RPMI8226 (cell line): ENCODE measurements at regions not wholly inside any gene's neighbourhood (a gene's known extent, or its start where the extent isn't known, plus 50 kb on each side); places are given as distances from the start of the nearest gene placed in this dataset.
"Not testable (repeated sequence)": the region's sequence is repeated elsewhere in the genome, so short reads cannot be mapped to it uniquely, and the experiment has no call there.

Experiments used
- DNase-seq: peaks from one replicate; pipeline ENCODE4 v3.0.0-alpha.2; 2015

- no peak for DNase-seq
Observed at GRCh38 chr3:106945435-106945834, 431.8 kb upstream of the CCDC54 start.

GRCh38 chr3:106946866-106947265, 430.4 kb upstream of the CCDC54 start:
- no peak for DNase-seq

- DNase-seq: no peak
Observed at GRCh38 chr3:106957029-106957428, 420.2 kb upstream of the CCDC54 start.

DNA sequence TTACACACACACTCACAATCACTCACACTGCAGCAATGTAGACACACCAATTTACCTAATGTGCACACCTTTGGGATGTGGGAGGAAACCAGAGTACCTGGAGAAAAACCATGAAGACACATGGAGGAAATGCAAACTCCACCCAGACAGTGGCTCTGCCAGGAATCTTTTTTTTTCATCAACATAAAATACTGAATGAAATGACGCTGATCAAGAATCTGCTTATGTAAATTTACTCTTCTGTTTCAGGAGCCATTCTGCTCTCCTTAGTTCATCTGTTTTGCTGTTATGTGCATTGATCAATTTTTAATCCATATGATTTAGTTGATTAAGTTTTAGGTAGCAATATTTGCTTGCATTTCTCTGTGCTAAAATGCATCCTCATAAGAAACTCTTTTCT, 414.2 kb upstream of the CCDC54 start:
- DNase-seq: no peak

DNA sequence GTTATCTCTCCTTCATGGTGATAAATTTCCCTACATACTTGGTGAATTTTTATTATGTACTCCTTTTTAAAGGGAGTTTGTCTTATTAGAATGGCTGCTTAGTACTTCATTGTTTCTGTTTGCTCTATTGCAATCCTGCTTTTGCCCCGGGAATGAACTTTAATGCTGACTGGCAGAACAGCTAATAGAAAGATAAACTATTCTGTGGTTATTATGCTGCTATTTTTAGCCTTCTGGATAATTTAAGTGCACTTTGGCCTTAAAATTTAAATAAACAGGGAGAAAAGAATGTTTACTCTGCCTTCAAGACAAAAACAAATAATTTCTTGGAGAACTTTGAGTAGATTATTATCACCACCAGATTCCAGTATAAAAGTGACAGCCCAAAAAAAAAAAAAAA, 413.8 kb upstream of the CCDC54 start:
- DNase-seq: peak; percentile 32

DNA sequence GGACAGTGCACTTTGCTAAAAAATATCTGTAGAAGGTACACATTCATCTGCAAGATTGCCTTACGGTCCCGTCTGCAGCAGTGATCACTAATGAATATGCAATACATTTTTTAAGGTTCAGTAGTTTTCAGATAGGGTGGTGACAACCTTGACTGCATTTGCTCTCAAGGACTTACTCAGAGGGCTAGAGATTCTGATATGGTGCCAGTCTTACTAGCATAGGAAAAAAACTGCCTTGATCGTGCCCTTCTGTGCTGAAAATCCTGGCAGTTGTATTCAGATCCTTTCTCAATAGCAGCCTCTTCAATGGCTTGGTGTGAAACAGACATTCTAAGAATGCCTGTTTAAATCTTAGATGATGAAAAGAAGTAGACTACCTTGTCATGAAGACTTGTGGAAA, 411.9 kb upstream of the CCDC54 start:
- no peak for DNase-seq

GRCh38 chr3:106969596-106969995, 407.6 kb upstream of the CCDC54 start:
- DNase-seq: no peak

DNA sequence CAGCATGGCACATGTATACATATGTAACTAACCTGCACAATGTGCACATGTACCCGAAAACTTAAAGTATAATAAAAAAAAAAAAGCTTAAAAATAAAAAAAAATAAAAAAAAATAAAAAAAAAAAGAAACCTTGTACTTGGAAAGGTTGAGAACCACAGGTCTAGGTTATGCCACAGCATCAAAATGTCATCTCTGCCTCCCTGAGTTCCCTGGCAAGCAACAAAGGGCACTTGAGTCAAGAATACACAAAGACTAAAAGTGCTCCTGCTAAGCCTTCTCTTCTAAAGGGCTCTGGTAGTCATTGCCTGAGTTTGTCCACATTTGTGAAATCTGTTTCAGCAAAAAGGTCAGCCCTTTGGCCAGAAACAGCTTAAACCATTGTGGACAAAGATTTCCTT, 395.8 kb upstream of the CCDC54 start:
- no peak for DNase-seq

DNA sequence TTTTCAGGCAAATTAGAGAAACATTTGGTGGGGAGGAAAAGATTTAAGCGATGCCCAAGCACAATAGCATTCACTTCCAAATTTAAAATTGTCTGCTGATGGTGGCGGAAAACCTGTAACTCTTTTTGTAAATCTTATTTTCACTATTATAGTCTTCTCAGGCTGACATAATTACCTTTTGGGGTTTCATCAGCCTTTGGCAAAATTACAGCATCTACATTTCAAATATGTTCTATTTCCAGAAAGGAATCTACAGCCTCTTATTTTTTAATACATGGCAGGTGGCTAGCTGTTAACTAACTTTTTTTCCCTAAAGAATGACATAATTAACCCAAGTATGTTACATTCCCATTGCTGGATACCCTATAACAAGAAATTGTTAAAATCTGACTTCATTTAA, 391.5 kb upstream of the CCDC54 start:
- no peak for DNase-seq

DNA sequence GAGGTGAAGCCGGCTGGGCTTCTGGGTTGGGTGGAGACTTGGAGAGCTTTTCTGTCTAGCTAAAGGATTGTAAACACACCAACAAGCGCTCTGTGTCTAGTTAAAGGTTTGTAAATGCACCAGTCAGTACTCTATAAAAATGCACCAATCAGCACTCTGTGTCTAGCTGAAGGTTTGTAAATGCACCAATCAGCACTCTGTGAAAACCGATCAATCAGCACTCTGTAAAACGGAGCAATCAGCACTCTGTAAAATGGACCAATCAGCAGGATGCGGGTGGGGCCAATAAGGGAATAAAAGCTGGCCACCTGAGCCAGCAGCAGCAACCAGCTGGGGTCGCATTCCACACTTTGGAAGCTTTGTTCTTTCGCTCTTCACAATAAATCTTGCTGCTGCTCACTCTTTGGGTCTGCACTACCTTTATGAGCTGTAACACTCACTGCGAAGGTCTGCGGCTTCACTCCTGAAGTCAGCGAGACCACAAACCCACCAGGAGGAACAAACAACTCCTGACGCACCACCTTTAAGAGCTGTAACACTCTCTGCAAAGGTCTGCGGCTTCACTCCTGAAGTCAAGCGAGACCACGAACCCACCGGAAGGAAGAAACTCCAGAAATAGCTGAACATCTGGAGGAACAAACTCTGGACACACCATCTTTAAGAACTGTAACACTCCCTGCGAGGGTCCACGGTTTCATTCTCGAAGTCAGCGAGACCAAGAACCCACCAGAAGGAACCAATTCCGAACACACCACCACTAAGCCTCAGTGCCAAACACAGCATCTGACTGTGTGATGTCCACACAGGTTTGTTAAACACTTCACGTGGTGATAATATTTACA, 378.2 kb upstream of the CCDC54 start:
- DNase-seq: peak; percentile 31

- no peak for DNase-seq
Observed at GRCh38 chr3:107001635-107002034, 375.6 kb upstream of the CCDC54 start.

GRCh38 chr3:107005352-107005751, 371.9 kb upstream of the CCDC54 start:
- not testable (repeated sequence) for DNase-seq

DNA sequence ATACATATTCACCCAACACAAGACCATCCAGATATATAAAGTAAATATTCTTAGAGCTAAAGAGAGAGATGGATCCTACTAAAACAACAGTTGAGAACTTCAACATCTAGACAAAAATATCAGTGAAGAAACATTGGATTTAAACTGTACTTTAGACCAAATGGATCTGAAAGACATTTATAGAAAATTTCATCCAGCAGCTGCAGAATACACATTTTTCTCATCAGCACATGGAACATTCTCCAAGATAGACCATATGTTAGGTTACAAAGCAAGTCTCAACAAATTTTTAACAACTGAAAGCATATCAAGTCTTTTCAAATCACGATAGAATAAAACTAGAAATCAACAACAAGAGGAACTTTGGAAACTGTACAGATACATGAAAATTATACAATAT, 369.0 kb upstream of the CCDC54 start:
- DNase-seq: no peak

DNA sequence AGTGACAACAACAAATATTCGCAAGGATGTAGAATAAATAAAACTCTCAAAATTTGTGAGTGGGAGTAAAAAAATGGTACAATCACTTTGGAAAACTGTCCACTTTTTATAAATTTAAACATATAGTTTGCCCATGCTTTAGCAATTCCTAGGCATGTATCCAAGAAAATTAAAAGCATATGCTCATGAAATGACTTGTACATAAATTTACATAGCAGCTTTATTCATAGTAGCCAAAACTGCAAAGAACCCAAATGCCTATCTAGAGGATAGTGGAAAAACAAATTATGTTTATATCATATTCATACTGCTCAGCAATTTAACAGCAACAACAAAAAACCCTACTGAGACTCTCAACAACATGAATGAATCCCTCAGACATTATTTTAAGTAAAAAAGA, 363.6 kb upstream of the CCDC54 start:
- DNase-seq: no peak

- DNase-seq: no peak
Observed at GRCh38 chr3:107024551-107025026, 352.6 kb upstream of the CCDC54 start.

- no peak for DNase-seq
Observed at GRCh38 chr3:107025961-107026360, 351.3 kb upstream of the CCDC54 start.

GRCh38 chr3:107028086-107028485, 349.2 kb upstream of the CCDC54 start:
- no peak for DNase-seq

DNA sequence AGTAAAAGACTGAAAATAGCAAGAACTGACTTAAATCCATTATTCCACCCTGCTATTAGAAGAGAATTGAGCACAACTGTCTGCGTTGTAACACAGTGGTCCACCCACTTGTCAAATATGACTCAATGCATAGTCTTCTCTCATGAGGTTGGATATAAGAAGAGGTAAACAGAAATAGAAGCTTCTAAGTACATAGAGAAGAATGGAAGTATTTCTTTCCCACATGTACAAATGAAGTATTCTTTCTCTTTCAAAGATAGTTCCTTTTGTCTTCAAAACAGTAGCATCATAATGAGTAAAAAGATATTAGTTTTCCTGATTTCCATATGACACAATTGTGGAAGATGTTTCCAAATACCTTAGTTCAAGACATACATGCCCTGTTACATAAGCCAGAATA, 348.6 kb upstream of the CCDC54 start:
- no peak for DNase-seq

DNA sequence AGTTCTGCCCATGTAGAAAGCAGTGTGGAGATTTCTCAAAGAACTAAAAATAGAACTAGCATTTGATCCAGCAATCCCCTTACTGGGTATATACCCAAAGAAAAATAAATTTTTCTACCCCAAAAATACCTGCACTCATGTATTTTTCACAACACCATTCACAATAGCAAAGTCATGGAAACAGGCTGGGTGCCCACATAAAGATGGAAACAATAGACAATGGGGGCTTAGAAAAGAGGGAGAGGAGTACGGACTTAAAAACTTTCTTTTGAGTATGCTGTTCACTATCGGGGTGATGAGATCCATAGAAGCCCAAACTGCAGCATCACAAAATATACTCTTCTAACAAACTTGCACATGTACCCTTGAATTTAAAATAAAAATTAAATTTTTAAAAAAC, 345.1 kb upstream of the CCDC54 start:
- no peak for DNase-seq

DNA sequence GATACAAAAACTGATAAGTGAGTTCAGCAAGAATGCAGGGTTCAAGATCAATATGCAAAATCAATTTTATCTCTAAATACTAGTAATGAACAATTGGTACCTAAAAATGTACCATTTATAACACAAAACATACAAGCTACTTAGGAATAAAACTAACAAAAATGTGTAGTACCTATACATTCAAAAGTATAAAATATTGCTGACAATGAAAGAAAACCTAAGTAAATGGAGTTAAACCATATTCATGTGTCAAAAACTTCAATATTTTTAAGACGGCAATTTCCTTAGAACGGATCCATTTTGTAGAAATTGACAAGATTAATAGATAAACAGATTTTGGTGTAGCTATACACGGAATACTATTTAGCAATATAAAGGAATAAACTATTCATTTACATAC, 343.1 kb upstream of the CCDC54 start:
- DNase-seq: no peak

GRCh38 chr3:107035176-107035575, 342.1 kb upstream of the CCDC54 start:
- DNase-seq: no peak

GRCh38 chr3:107044677-107045076, 332.6 kb upstream of the CCDC54 start:
- no peak for DNase-seq

DNA sequence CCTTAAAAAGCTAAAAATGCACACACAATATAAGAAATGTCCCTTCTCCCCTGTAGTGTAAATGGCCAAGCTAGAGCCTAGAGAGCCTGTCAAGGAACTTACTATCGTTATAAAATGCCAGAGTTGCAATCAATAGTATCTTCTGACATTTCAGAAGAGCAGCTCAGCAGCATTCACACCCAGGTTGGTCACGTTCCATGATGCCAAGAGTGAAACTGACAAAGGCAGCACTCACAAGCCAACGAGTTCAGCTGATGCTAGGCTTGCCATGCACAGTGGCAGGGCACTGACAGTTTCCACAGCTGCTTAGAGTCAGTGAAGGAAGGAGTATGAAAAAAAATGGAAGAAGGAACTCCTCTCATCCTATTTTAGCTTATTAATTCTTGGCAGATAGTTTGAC, 331.4 kb upstream of the CCDC54 start:
- DNase-seq: no peak

GRCh38 chr3:107055181-107055942, 321.9 kb upstream of the CCDC54 start:
- DNase-seq: no peak
